B cell (primary cell): ENCODE measurements at regions not wholly inside any gene's neighbourhood (a gene's known extent, or its start where the extent isn't known, plus 50 kb on each side); places are given as distances from the start of the nearest gene placed in this dataset.

Experiments
- EZH2 ChIP-seq: IDR thresholded peaks from 2 replicates; pipeline ENCODE4 v1.6.1; 2012; ENCODE audit warnings: borderline replicate concordance, low read depth, mild to moderate bottlenecking, moderate library complexity, low read length; ENCODE audit not compliant: insufficient read depth, poor library complexity, severe bottlenecking
- TF ChIP-seq, protein P1 (sequence below): fragments of 200-600 bp; IDR thresholded peaks from one replicate; pipeline ENCODE4 v1.8.0; 2022; ENCODE audit warnings: antibody characterized with exemption, mild to moderate bottlenecking

DNA sequence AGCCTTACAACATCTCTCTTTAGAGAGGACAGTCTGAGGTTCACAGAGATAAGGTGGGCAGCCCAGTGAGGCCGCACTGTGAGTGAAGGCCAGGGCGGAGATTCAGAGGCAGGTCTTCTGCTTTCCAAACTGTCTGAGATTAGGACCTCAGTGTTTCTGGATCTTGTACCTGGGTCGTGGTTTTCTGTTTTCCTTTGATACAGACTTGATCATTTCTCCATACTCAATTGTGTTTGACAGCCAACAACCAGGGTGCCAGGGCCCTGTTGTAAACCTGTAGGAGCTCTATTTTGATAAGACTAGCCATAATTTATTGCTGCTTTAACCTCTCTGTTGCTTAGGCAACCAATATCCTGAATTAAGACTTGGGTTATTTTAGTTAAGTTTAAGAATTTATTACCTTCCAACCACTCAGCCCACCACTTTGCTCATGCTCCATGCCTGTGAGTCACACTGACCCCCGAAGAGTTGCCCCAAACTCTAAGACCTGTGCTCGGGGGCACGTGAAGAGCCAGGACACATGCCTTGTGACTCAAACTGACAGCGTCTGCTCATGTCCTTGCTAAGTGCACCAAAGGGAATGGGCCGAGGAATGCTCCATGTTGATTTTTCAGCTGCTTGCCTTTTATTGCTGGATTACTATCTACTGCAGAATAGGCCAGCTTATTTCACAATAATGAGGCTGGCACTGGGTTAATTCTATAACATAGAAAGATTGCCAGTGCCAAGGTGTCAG lies 248.6 kb downstream of the BCL2 start:
- no peak for TF ChIP-seq EZH2
- TF ChIP-seq, protein P1, sequence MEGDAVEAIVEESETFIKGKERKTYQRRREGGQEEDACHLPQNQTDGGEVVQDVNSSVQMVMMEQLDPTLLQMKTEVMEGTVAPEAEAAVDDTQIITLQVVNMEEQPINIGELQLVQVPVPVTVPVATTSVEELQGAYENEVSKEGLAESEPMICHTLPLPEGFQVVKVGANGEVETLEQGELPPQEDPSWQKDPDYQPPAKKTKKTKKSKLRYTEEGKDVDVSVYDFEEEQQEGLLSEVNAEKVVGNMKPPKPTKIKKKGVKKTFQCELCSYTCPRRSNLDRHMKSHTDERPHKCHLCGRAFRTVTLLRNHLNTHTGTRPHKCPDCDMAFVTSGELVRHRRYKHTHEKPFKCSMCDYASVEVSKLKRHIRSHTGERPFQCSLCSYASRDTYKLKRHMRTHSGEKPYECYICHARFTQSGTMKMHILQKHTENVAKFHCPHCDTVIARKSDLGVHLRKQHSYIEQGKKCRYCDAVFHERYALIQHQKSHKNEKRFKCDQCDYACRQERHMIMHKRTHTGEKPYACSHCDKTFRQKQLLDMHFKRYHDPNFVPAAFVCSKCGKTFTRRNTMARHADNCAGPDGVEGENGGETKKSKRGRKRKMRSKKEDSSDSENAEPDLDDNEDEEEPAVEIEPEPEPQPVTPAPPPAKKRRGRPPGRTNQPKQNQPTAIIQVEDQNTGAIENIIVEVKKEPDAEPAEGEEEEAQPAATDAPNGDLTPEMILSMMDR = no peak
